ENCODE measurements at regions not wholly inside any gene's neighbourhood (a gene's known extent, or its start where the extent isn't known, plus 50 kb on each side); places are given as distances from the start of the nearest gene placed in this dataset.
A peak's percentile ranks its signal among the peaks of the same experiment; 100 is the strongest.

GRCh38 chr9:84393266-84393950, 52.9 kb upstream of the SLC28A3 start:
- Histone ChIP-seq H3K9me3 (ENCODE audit: low read length) (no peaks in the 10 kb centered on the region), H3K4me3 (replicated peaks in 1 of 3; ENCODE audit: insufficient read depth in 1 of 3, low read depth in 2 of 3, low read length in 3 of 3) (no peak overlapping the region), H3K9ac (ENCODE audit: insufficient read depth, low read depth, low read length) (no peak overlapping the region), H3K4me1 (ENCODE audit: insufficient read depth, low read length) (no peaks in the 10 kb centered on the region), H3K4me2 (ENCODE audit: low read depth, low read length) (no peak overlapping the region), H3K79me2 (ENCODE audit: insufficient read depth, low read length) (no peaks in the 10 kb centered on the region), H3K27me3 (ENCODE audit: control insufficient read depth in 1 of 2, insufficient read depth in 2 of 2, low read length in 2 of 2) (no peaks in the 10 kb centered on the region; a peak in 1 of 5 replicates), H3K27ac (ENCODE audit: extremely low read length, insufficient read depth, low read length) (no peak overlapping the region), H4K20me1 (ENCODE audit: insufficient read depth, low read length) (no peaks in the 10 kb centered on the region), H3K36me3 (replicated peaks in 1 of 2; ENCODE audit: control insufficient read depth in 1 of 2, insufficient read depth in 2 of 2, low read length in 2 of 2) (no peaks in the 10 kb centered on the region), H2AFZ (ENCODE audit: low read length) (no peak overlapping the region)
- 51% methylated on average over 17 of the region's 24 CpGs for WGBS (ENCODE audit: low lambda C conversion rate)
- TF ChIP-seq, protein P1, sequence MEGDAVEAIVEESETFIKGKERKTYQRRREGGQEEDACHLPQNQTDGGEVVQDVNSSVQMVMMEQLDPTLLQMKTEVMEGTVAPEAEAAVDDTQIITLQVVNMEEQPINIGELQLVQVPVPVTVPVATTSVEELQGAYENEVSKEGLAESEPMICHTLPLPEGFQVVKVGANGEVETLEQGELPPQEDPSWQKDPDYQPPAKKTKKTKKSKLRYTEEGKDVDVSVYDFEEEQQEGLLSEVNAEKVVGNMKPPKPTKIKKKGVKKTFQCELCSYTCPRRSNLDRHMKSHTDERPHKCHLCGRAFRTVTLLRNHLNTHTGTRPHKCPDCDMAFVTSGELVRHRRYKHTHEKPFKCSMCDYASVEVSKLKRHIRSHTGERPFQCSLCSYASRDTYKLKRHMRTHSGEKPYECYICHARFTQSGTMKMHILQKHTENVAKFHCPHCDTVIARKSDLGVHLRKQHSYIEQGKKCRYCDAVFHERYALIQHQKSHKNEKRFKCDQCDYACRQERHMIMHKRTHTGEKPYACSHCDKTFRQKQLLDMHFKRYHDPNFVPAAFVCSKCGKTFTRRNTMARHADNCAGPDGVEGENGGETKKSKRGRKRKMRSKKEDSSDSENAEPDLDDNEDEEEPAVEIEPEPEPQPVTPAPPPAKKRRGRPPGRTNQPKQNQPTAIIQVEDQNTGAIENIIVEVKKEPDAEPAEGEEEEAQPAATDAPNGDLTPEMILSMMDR (CRISPR knock-in tag; IDR thresholded peaks at IDR 0.05): 0 out of 2 replicates have a peak, but pooled peaks have one; percentile 12
- TF ChIP-seq, protein P2, sequence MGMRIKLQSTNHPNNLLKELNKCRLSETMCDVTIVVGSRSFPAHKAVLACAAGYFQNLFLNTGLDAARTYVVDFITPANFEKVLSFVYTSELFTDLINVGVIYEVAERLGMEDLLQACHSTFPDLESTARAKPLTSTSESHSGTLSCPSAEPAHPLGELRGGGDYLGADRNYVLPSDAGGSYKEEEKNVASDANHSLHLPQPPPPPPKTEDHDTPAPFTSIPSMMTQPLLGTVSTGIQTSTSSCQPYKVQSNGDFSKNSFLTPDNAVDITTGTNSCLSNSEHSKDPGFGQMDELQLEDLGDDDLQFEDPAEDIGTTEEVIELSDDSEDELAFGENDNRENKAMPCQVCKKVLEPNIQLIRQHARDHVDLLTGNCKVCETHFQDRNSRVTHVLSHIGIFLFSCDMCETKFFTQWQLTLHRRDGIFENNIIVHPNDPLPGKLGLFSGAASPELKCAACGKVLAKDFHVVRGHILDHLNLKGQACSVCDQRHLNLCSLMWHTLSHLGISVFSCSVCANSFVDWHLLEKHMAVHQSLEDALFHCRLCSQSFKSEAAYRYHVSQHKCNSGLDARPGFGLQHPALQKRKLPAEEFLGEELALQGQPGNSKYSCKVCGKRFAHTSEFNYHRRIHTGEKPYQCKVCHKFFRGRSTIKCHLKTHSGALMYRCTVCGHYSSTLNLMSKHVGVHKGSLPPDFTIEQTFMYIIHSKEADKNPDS (CRISPR knock-in tag; IDR thresholded peaks at IDR 0.05): no peak
- intact Hi-C loops (cut with micrococcal nuclease; ENCODE audit: unreplicated experiment) (no loop called here), in situ Hi-C loops (cut with HindIII; ENCODE audit: extremely low pct_ligation_motif_present, low pct_unique_long_range_greater_than_20kb) (loop anchor here (25.0 kb wide), 2 partner anchors 569 to 869 kb away; no protein-coding TSS in a partner anchor)
- CTCF ChIA-PET (ENCODE audit: low intra/inter-chr PET ratio, low total read pairs): no interaction called here
- no TSS peak for BruUV-seq (replicated peaks)
- DNase-seq (ENCODE audit: low spot score) (no peak), FAIRE-seq (no peak), ATAC-seq (no peak; the same call in 2 of the 3 replicates)
- POLR2A ChIA-PET: no interaction called here

DNA sequence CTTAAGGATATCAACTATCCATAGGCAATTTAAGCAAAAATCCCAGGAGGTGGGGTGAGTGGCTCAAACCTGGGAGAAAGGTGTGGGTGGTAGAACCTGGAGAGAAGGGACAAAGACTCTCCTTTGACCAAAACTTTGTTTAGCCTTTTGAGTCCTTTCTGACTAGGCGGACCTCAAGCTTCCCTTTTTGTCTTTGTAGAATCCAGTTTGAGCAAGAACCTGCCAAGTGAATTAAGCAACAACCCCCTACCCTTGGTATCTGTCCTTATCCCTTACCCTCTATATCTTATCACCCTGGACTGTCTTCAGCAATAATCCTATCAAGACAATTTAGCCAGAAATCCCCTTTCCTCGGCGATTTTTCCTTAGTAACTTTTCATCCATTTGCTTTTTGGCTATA, 53.5 kb upstream of the SLC28A3 start:
- POLR2A ChIA-PET: no interaction called here
- WGBS (ENCODE audit: low lambda C conversion rate): 11% methylated on average over 3 of the region's 3 CpGs
- H3K27me3 ChIP-seq (ENCODE audit: control insufficient read depth in 1 of 2, insufficient read depth in 2 of 2, low read length in 2 of 2): no peaks in the 10 kb centered on the region; a peak in 1 of 5 replicates

More for the DNA sequence above, 53.5 kb upstream of the SLC28A3 start:
- Histone ChIP-seq H3K27ac (ENCODE audit: extremely low read length, insufficient read depth, low read length) (no peak overlapping the region), H3K9me3 (ENCODE audit: low read length) (no peaks in the 10 kb centered on the region), H3K9ac (ENCODE audit: insufficient read depth, low read depth, low read length) (no peak overlapping the region), H4K20me1 (ENCODE audit: insufficient read depth, low read length) (no peaks in the 10 kb centered on the region), H3K36me3 (replicated peaks in 1 of 2; ENCODE audit: control insufficient read depth in 1 of 2, insufficient read depth in 2 of 2, low read length in 2 of 2) (no peaks in the 10 kb centered on the region), H3K4me3 (replicated peaks in 1 of 3; ENCODE audit: insufficient read depth in 1 of 3, low read depth in 2 of 3, low read length in 3 of 3) (no peak overlapping the region), H3K4me1 (ENCODE audit: insufficient read depth, low read length) (no peaks in the 10 kb centered on the region), H3K4me2 (ENCODE audit: low read depth, low read length) (no peak overlapping the region), H3K79me2 (ENCODE audit: insufficient read depth, low read length) (no peaks in the 10 kb centered on the region), H2AFZ (ENCODE audit: low read length) (no peak overlapping the region)
- ATAC-seq (no peak), FAIRE-seq (no peak), DNase-seq (ENCODE audit: low spot score) (no peak)
- in situ Hi-C loops (cut with HindIII; ENCODE audit: extremely low pct_ligation_motif_present, low pct_unique_long_range_greater_than_20kb) (loop anchor here (25.0 kb wide), 2 partner anchors 568 to 868 kb away; no protein-coding TSS in a partner anchor), intact Hi-C loops (cut with micrococcal nuclease; ENCODE audit: unreplicated experiment) (no loop called here)
- no TSS peak for BruUV-seq (replicated peaks)
- CTCF ChIA-PET (ENCODE audit: low intra/inter-chr PET ratio, low total read pairs): no interaction called here
- TF ChIP-seq ZNF136 (CRISPR knock-in tag; IDR thresholded peaks at IDR 0.05; ENCODE audit: low read depth) (no peak), ZNF501 (CRISPR knock-in tag; IDR thresholded peaks at IDR 0.05) (no peak), MEIS2 (CRISPR knock-in tag; IDR thresholded peaks at IDR 0.05) (no peak), PHF21A (CRISPR knock-in tag; IDR thresholded peaks at IDR 0.05) (no peak), ZNF282 (IDR thresholded peaks at IDR 0.05; ENCODE audit: partially characterized antibody) (no peak), ZNF7 (CRISPR knock-in tag; IDR thresholded peaks at IDR 0.05) (no peak), KLF12 (CRISPR knock-in tag; IDR thresholded peaks at IDR 0.05; ENCODE audit: borderline replicate concordance) (no peak), E2F1 (CRISPR knock-in tag; IDR thresholded peaks at IDR 0.05) (no peak)
- TF ChIP-seq, protein P3, sequence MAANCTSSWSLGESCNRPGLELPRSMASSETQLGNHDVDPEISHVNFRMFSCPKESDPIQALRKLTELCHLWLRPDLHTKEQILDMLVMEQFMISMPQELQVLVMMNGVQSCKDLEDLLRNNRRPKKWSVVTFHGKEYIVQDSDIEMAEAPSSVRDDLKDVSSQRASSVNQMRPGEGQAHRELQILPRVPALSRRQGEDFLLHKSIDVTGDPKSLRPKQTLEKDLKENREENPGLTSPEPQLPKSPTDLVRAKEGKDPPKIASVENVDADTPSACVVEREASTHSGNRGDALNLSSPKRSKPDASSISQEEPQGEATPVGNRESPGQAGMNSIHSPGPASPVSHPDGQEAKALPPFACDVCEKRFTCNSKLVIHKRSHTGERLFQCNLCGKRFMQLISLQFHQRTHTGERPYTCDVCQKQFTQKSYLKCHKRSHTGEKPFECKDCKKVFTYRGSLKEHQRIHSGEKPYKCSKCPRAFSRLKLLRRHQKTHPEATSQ (CRISPR knock-in tag; IDR thresholded peaks at IDR 0.05; ENCODE audit: borderline replicate concordance): no peak

Data from HepG2 (cell line).